DOHH2 (cell line): ENCODE measurements at regions not wholly inside any gene's neighbourhood (a gene's known extent, or its start where the extent isn't known, plus 50 kb on each side); places are given as distances from the start of the nearest gene placed in this dataset.

ENCODE experiments used
- H3F3A ChIP-seq: fragments of 200-600 bp; sonication (generic), shearing (Covaris generic); 2 replicates; pipeline ENCODE4 v1.6.0; 2016; ENCODE audit warnings: antibody characterized with exemption, mild to moderate bottlenecking; ENCODE audit not compliant: control insufficient read depth, insufficient read depth
- H3K27ac ChIP-seq: fragments of 200-600 bp; sonication (generic); 2 replicates; pipeline ENCODE4 v1.5.1; 2014; ENCODE audit warnings: low read depth, mild to moderate bottlenecking, low read length, moderate library complexity
- H3K27me3 ChIP-seq: fragments of 200-600 bp; sonication (generic); 2 replicates; pipeline ENCODE4 v1.6.1; 2014; ENCODE audit warnings: mild to moderate bottlenecking, low read length, mixed read lengths; ENCODE audit not compliant: control insufficient read depth
- H3K36me3 ChIP-seq: fragments of 200-600 bp; sonication (generic); 2 replicates; pipeline ENCODE4 v1.6.1; 2014; ENCODE audit warnings: mild to moderate bottlenecking, low read length, moderate library complexity, mixed read lengths; ENCODE audit not compliant: control insufficient read depth
- H3K4me1 ChIP-seq: fragments of 200-600 bp; sonication (generic); 2 replicates; pipeline ENCODE4 v1.6.1; 2014; ENCODE audit warnings: mild to moderate bottlenecking, low read length, mixed read lengths; ENCODE audit not compliant: control insufficient read depth
- H3K4me2 ChIP-seq: fragments of 200-600 bp; sonication (generic); 2 replicates; pipeline ENCODE4 v1.6.0; 2014; ENCODE audit warnings: mild to moderate bottlenecking, low read length, moderate library complexity
- H3K4me3 ChIP-seq: fragments of 200-600 bp; sonication (generic); 2 replicates; pipeline ENCODE4 v1.5.1; 2014; ENCODE audit warnings: mild to moderate bottlenecking, low read length, mixed read lengths
- H3K79me2 ChIP-seq: fragments of 200-600 bp; sonication (generic); 2 replicates; pipeline ENCODE4 v1.6.1; 2014; ENCODE audit warnings: mild to moderate bottlenecking, low read length, mixed read lengths; ENCODE audit not compliant: control insufficient read depth
- H3K9me2 ChIP-seq: fragments of 200-600 bp; sonication (generic); replicated peaks from 2 replicates; pipeline ENCODE4 v1.6.1; 2014; ENCODE audit warnings: mild to moderate bottlenecking, low read length, mixed read lengths; ENCODE audit not compliant: control insufficient read depth
- H3K9me3 ChIP-seq: fragments of 200-600 bp; sonication (generic); 2 replicates; pipeline ENCODE4 v1.6.1; 2014; ENCODE audit warnings: antibody characterized with exemption, low read length, mixed read lengths; ENCODE audit not compliant: control insufficient read depth, insufficient read depth
- H4K20me1 ChIP-seq: fragments of 200-600 bp; sonication (generic); 2 replicates; pipeline ENCODE4 v1.6.0; 2014; ENCODE audit warnings: low read depth, mild to moderate bottlenecking, antibody characterized with exemption, low read length, moderate library complexity; ENCODE audit not compliant: control insufficient read depth, insufficient read depth
- CTCF ChIP-seq: fragments of 200-600 bp; sonication (generic); IDR thresholded peaks from one replicate; pipeline ENCODE4 v1.5.1; 2014; ENCODE audit warnings: antibody characterized with exemption, mild to moderate bottlenecking, low read depth, low read length; ENCODE audit not compliant: poor library complexity, severe bottlenecking
- EZH2phosphoT487 ChIP-seq: fragments of 200-600 bp; sonication (generic); IDR thresholded peaks from 2 replicates; pipeline ENCODE4 v1.6.1; 2017; ENCODE audit warnings: borderline replicate concordance, mild to moderate bottlenecking, antibody characterized with exemption, low read length, moderate library complexity, mixed read lengths

GRCh38 chr4:159500861-159501260, 398.0 kb downstream of the RAPGEF2 start:
- H3K9me2 ChIP-seq = no peaks in the 10 kb centered on the region
- H3K27me3 ChIP-seq = no peaks in the 10 kb centered on the region
- H3K27ac ChIP-seq = no peak overlapping the region
- no peaks in the 10 kb centered on the region for H3K79me2 ChIP-seq
- H4K20me1 ChIP-seq = no peaks in the 10 kb centered on the region
- H3K4me2 ChIP-seq = no peak overlapping the region
- no peaks in the 10 kb centered on the region for H3F3A ChIP-seq
- no peaks in the 10 kb centered on the region for H3K36me3 ChIP-seq
- TF ChIP-seq EZH2phosphoT487 = no peak
- TF ChIP-seq CTCF = no peak
- H3K4me1 ChIP-seq = no peaks in the 10 kb centered on the region
- H3K9me3 ChIP-seq = no peaks in the 10 kb centered on the region
- no peak overlapping the region for H3K4me3 ChIP-seq

- Histone ChIP-seq H3K27me3 (no peaks in the 10 kb centered on the region), H3K9me2 (no peaks in the 10 kb centered on the region), H3K9me3 (no peaks in the 10 kb centered on the region), H3K27ac (no peak overlapping the region), H3K4me1 (no peaks in the 10 kb centered on the region), H3K79me2 (no peaks in the 10 kb centered on the region), H4K20me1 (no peaks in the 10 kb centered on the region), H3K4me3 (no peak overlapping the region), H3F3A (no peaks in the 10 kb centered on the region), H3K36me3 (no peaks in the 10 kb centered on the region), H3K4me2 (no peak overlapping the region)
- TF ChIP-seq EZH2phosphoT487 (no peak), CTCF (no peak)
These were observed 400.5 kb downstream of the RAPGEF2 start for GRCh38 chr4:159503236-159504008.

GRCh38 chr4:159504684-159505083, 401.8 kb downstream of the RAPGEF2 start:
- Histone ChIP-seq H3K4me2 (no peak overlapping the region), H3K9me2 (no peaks in the 10 kb centered on the region), H3K4me3 (no peak overlapping the region), H4K20me1 (no peaks in the 10 kb centered on the region), H3K27me3 (no peaks in the 10 kb centered on the region), H3K9me3 (no peaks in the 10 kb centered on the region), H3K36me3 (no peaks in the 10 kb centered on the region), H3K79me2 (no peaks in the 10 kb centered on the region), H3F3A (no peaks in the 10 kb centered on the region), H3K27ac (no peak overlapping the region), H3K4me1 (no peaks in the 10 kb centered on the region)
- TF ChIP-seq CTCF = no peak
- no peak for TF ChIP-seq EZH2phosphoT487
